ENCODE measurements at regions not wholly inside any gene's neighbourhood (a gene's known extent, or its start where the extent isn't known, plus 50 kb on each side); places are given as distances from the start of the nearest gene placed in this dataset.

DNA sequence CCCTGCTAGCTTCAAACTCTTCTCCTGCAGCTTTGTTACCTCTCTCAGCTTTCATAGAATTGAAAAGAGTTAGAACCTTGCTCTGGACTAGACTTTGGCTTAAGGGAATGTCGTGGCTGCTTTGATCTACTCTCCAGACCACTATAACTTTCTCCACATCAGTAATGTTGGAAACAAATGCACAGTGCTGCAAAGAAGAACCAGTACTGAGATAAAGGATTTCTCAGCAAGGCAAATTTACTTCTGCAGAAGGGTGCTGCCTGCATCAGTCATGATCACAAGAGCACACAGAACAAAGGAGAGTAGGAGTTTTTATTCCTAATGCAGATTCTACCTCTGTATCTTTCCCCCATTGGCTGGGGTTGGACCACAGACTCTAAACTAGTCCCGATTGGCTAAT, 621.6 kb upstream of the CHRM3 start:
- TF ChIP-seq POLR2A (IDR thresholded peaks at IDR 0.05) (no peak), CTCF (IDR thresholded peaks at IDR 0.05) (no peak), POLR2AphosphoS5 (IDR thresholded peaks at IDR 0.05; ENCODE audit: insufficient read depth in 1 of 2, low read depth in 1 of 2) (no peak)

Measured in vagina (tissue), 2 donors.